Tibial nerve (tissue), 4 donors: ENCODE measurements at regions not wholly inside any gene's neighbourhood (a gene's known extent, or its start where the extent isn't known, plus 50 kb on each side); places are given as distances from the start of the nearest gene placed in this dataset.

Experiments used
- CTCF ChIP-seq, 5 experiments: fragments of 200-600 bp in 3 of 5; fragments of 450-650 bp in 2 of 5; sonication (generic) in 3 of 5; IDR thresholded peaks; one replicate each; pipeline ENCODE4 v1.5.1; 2016 to 2019; ENCODE audit warnings: antibody characterized with exemption in 5 of 5, mild to moderate bottlenecking in 3 of 5, moderate library complexity in 2 of 5
- EP300 ChIP-seq, 2 donors: sonication (generic); formaldehyde crosslinking; IDR thresholded peaks; one replicate each; pipeline ENCODE4 v1.6.1; 2017; ENCODE audit warnings: antibody characterized with exemption in 2 of 2, mild to moderate bottlenecking in 1 of 2
- POLR2A ChIP-seq, 2 donors: fragments of 450-650 bp; IDR thresholded peaks; one replicate each; pipeline ENCODE4 v1.6.1; 2017; ENCODE audit warnings: antibody characterized with exemption in 2 of 2, mild to moderate bottlenecking in 2 of 2, moderate library complexity in 2 of 2

GRCh38 chr3:110749006-110749405, 322.6 kb upstream of the NECTIN3 start:
- TF ChIP-seq EP300 (IDR thresholded peaks at IDR 0.05) (no peak), CTCF (IDR thresholded peaks at IDR 0.05) (no peak), POLR2A (IDR thresholded peaks at IDR 0.05) (no peak)
